ENCODE measurements at regions not wholly inside any gene's neighbourhood (a gene's known extent, or its start where the extent isn't known, plus 50 kb on each side); places are given as distances from the start of the nearest gene placed in this dataset.

GRCh38 chr2:152822676-152823075 is 104.3 kb downstream of the ARL6IP6 start:
- no peak for TF ChIP-seq MAX (IDR thresholded peaks at IDR 0.05; ENCODE audit: low read depth, low read length)
- TF ChIP-seq CTCF (IDR thresholded peaks at IDR 0.05; ENCODE audit: low read depth, low read length): no peak
- TF ChIP-seq POLR2A (IDR thresholded peaks at IDR 0.05; ENCODE audit: extremely low read depth, insufficient read length): no peak
- no peak for TF ChIP-seq MYC (IDR thresholded peaks at IDR 0.05; ENCODE audit: low read depth, low read length)

All from NB4 (cell line).